HG03469 (cell line): ENCODE measurements at regions not wholly inside any gene's neighbourhood (a gene's known extent, or its start where the extent isn't known, plus 50 kb on each side); places are given as distances from the start of the nearest gene placed in this dataset.

Experiments used
- ATAC-seq: cut with Tn5 transposase; IDR thresholded peaks from one replicate; pipeline ENCODE4 v1.9.1; 2021; ENCODE audit warnings: mild to moderate bottlenecking, moderate library complexity, moderate number of reproducible peaks; ENCODE audit not compliant: unreplicated experiment

- ATAC-seq = no peak
Measured at GRCh38 chr2:57965219-57965618, 81.4 kb upstream of the VRK2 start.

- ATAC-seq = no peak
Measured at GRCh38 chr2:57965961-57966360, 80.6 kb upstream of the VRK2 start.

- no peak for ATAC-seq
Measured at GRCh38 chr2:57973621-57974186, 72.9 kb upstream of the VRK2 start.

- ATAC-seq = no peak
Measured at GRCh38 chr2:57979158-57979557, 67.4 kb upstream of the VRK2 start.

GRCh38 chr2:57981083-57981768, 65.4 kb upstream of the VRK2 start:
- no peak for ATAC-seq

GRCh38 chr2:57987835-57988573, 58.6 kb upstream of the VRK2 start:
- ATAC-seq = no peak

- peak; percentile 71 for ATAC-seq
Measured at GRCh38 chr2:57990118-57990725, 56.4 kb upstream of the VRK2 start.
